ENCODE measurements at regions not wholly inside any gene's neighbourhood (a gene's known extent, or its start where the extent isn't known, plus 50 kb on each side); places are given as distances from the start of the nearest gene placed in this dataset.

DNA sequence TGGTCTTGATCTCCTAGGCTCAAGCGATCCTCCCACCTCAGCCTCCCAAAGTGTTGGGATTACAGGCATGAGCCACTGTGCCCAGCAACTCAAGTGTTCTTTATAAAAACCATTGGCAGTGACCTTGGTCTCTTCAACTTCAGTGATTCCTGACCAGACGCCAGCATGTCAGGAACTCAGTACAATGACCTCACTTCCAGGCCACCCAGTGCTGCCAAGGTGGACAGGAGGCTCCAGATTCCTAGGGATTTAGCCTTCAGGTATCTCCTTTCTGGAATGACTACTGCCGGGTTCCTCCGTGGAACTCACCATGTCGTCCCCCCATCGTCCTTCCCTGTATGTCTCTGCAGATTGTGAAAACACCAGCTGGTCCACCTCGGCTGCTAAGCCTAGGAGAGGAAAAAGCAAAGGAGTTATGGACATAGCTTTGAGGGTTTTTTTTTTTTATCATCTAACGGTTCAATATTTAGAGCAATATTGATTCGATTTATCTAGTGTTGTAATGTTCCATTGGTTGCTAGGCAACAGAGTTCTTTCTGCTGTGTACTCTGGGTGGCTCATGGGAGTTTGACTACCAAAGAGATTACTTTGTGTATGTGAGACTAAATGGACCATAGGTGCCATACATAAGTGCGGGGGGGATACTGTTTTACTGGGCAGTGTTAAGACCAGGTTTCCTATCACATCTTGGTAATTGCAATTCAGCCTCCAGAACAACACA is 425.8 kb upstream of the AUTS2 start:
- peaks cover 20% of the 10 kb centered on the region for H3K9me3 Mint-ChIP-seq
- intact Hi-C loops (cut with micrococcal nuclease) = no loop called here
- no peaks in the 10 kb centered on the region for H3K27me3 Mint-ChIP-seq (ENCODE audit: low read depth)
- DNase-seq (ENCODE audit: low spot score) = no peak
- H3K27ac Mint-ChIP-seq = no peak overlapping the region
- no peaks in the 10 kb centered on the region for H3K4me1 Mint-ChIP-seq (ENCODE audit: low read depth)
- H3K4me3 Mint-ChIP-seq (ENCODE audit: low read depth) = no peak overlapping the region
- no peaks in the 10 kb centered on the region for H3K36me3 Mint-ChIP-seq (ENCODE audit: low read depth)

DNA sequence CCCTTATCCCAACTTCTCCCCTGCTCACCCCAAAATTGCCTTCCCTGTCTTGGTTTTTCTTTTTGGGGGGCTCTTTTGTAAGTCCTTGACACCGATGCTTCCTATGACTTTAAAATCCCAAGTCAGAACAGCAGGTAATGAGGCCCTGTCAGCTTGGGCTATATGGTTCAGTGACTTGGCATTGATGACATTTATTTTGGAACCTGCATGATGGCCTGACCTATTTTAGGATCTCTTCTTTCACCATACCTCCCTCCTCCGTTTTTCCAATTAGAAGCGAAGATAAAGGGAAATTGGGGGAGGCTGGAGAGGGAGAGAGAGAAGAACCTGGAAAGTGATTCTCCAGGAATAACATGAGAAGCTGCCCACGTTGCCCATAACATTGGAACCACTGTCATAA is 424.9 kb upstream of the AUTS2 start:
- no peak for DNase-seq (ENCODE audit: low spot score)
- H3K4me3 Mint-ChIP-seq (ENCODE audit: low read depth) = no peak overlapping the region
- intact Hi-C loops (cut with micrococcal nuclease) = no loop called here
- peaks cover 20% of the 10 kb centered on the region for H3K9me3 Mint-ChIP-seq
- H3K4me1 Mint-ChIP-seq (ENCODE audit: low read depth) = no peaks in the 10 kb centered on the region
- no peak overlapping the region for H3K27ac Mint-ChIP-seq
- H3K36me3 Mint-ChIP-seq (ENCODE audit: low read depth) = no peaks in the 10 kb centered on the region
- H3K27me3 Mint-ChIP-seq (ENCODE audit: low read depth) = no peaks in the 10 kb centered on the region

GRCh38 chr7:69173846-69174245 is 424.4 kb upstream of the AUTS2 start:
- H3K27ac Mint-ChIP-seq = no peak overlapping the region
- no peaks in the 10 kb centered on the region for H3K36me3 Mint-ChIP-seq (ENCODE audit: low read depth)
- no peaks in the 10 kb centered on the region for H3K27me3 Mint-ChIP-seq (ENCODE audit: low read depth)
- peaks cover 20% of the 10 kb centered on the region for H3K9me3 Mint-ChIP-seq
- H3K4me3 Mint-ChIP-seq (ENCODE audit: low read depth) = no peak overlapping the region
- no peaks in the 10 kb centered on the region for H3K4me1 Mint-ChIP-seq (ENCODE audit: low read depth)
- no peak for DNase-seq (ENCODE audit: low spot score)
- intact Hi-C loops (cut with micrococcal nuclease) = no loop called here

DNA sequence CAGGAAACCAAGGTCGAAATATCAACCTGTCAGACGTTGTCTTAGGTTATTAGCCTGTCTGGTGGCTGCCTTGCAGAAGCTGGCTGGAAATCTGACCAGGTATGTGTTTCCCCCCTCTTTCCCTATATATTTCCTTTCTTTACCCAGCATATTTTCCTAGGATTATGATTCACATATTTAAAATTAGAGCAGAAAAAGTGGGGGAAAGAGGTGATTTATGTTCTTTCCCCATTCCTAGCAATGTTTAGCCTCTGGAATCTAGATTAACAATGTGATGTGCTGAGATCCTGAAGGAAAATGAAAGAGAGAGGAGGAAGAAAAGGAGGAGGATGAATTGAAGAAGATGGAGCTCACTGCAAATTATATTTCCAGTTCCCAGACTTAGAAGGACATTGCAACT is 421.4 kb upstream of the AUTS2 start:
- Mint-ChIP-seq H3K9me3 (peaks cover 23% of the 10 kb centered on the region), H3K27me3 (ENCODE audit: low read depth) (no peaks in the 10 kb centered on the region)
- DNase-seq (ENCODE audit: low spot score) = no peak

DNA sequence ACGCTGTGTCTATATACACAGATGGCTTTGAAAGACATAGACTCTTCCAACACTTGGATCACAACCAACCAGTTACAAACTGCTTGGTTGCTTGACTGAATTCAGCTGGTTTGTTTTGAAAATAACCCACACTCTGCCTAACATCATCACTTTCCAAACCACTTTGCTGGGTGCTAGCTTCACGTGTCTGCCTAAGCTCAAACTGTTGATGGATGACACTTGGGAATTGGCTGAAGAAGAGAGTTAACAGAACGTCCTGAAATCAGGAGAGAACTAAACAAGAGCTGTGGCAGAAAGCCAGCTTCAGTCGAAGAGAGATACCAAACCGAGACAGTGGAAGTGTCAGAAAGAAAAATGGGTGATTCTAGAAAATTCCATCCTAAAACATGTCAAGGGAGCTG is 420.8 kb upstream of the AUTS2 start:
- DNase-seq (ENCODE audit: low spot score) = no peak
- Mint-ChIP-seq H3K4me3 (ENCODE audit: low read depth) (no peak overlapping the region), H3K27ac (no peak overlapping the region), H3K27me3 (ENCODE audit: low read depth) (no peaks in the 10 kb centered on the region), H3K36me3 (ENCODE audit: low read depth) (no peaks in the 10 kb centered on the region), H3K4me1 (ENCODE audit: low read depth) (no peaks in the 10 kb centered on the region), H3K9me3 (peaks cover 24% of the 10 kb centered on the region)
- intact Hi-C loops (cut with micrococcal nuclease) = no loop called here

More for the DNA sequence above, 421.4 kb upstream of the AUTS2 start:
- Mint-ChIP-seq H3K4me1 (ENCODE audit: low read depth) (no peaks in the 10 kb centered on the region), H3K4me3 (ENCODE audit: low read depth) (no peak overlapping the region), H3K27ac (no peak overlapping the region), H3K36me3 (ENCODE audit: low read depth) (no peaks in the 10 kb centered on the region)
- intact Hi-C loops (cut with micrococcal nuclease) = no loop called here

GRCh38 chr7:69177941-69178494 is 420.3 kb upstream of the AUTS2 start:
- H3K27ac Mint-ChIP-seq = no peak overlapping the region
- no peak overlapping the region for H3K4me3 Mint-ChIP-seq (ENCODE audit: low read depth)
- no peaks in the 10 kb centered on the region for H3K36me3 Mint-ChIP-seq (ENCODE audit: low read depth)
- peaks cover 26% of the 10 kb centered on the region for H3K9me3 Mint-ChIP-seq
- no peak for DNase-seq (ENCODE audit: low spot score)
- H3K4me1 Mint-ChIP-seq (ENCODE audit: low read depth) = no peaks in the 10 kb centered on the region
- no peaks in the 10 kb centered on the region for H3K27me3 Mint-ChIP-seq (ENCODE audit: low read depth)
- intact Hi-C loops (cut with micrococcal nuclease) = no loop called here

GRCh38 chr7:69180662-69181061 is 417.6 kb upstream of the AUTS2 start:
- H3K4me1 Mint-ChIP-seq (ENCODE audit: low read depth) = no peaks in the 10 kb centered on the region
- H3K4me3 Mint-ChIP-seq (ENCODE audit: low read depth) = no peak overlapping the region
- peaks cover 28% of the 10 kb centered on the region for H3K9me3 Mint-ChIP-seq

GRCh38 chr7:69182596-69183467 is 415.4 kb upstream of the AUTS2 start:
- no peak for DNase-seq (ENCODE audit: low spot score)
- Mint-ChIP-seq H3K4me3 (ENCODE audit: low read depth) (no peak overlapping the region), H3K27me3 (ENCODE audit: low read depth) (no peaks in the 10 kb centered on the region), H3K4me1 (ENCODE audit: low read depth) (no peaks in the 10 kb centered on the region), H3K27ac (no peak overlapping the region), H3K9me3 (peaks cover 39% of the 10 kb centered on the region), H3K36me3 (ENCODE audit: low read depth) (no peaks in the 10 kb centered on the region)
- intact Hi-C loops (cut with micrococcal nuclease) = no loop called here

More at GRCh38 chr7:69180662-69181061, 417.6 kb upstream of the AUTS2 start:
- no peak for DNase-seq (ENCODE audit: low spot score)
- H3K27ac Mint-ChIP-seq = no peak overlapping the region
- H3K27me3 Mint-ChIP-seq (ENCODE audit: low read depth) = no peaks in the 10 kb centered on the region
- intact Hi-C loops (cut with micrococcal nuclease) = no loop called here
- H3K36me3 Mint-ChIP-seq (ENCODE audit: low read depth) = no peaks in the 10 kb centered on the region

GRCh38 chr7:69184339-69184738 is 413.9 kb upstream of the AUTS2 start:
- no peaks in the 10 kb centered on the region for H3K4me1 Mint-ChIP-seq (ENCODE audit: low read depth)
- H3K27me3 Mint-ChIP-seq (ENCODE audit: low read depth) = no peaks in the 10 kb centered on the region
- peaks cover 53% of the 10 kb centered on the region for H3K9me3 Mint-ChIP-seq
- DNase-seq (ENCODE audit: low spot score) = no peak
- intact Hi-C loops (cut with micrococcal nuclease) = no loop called here
- no peak overlapping the region for H3K27ac Mint-ChIP-seq
- H3K36me3 Mint-ChIP-seq (ENCODE audit: low read depth) = no peaks in the 10 kb centered on the region
- H3K4me3 Mint-ChIP-seq (ENCODE audit: low read depth) = no peak overlapping the region

- intact Hi-C loops (cut with micrococcal nuclease) = no loop called here
- Mint-ChIP-seq H3K27me3 (ENCODE audit: low read depth) (no peaks in the 10 kb centered on the region), H3K27ac (no peak overlapping the region)
Observed at GRCh38 chr7:69185170-69185569, 413.1 kb upstream of the AUTS2 start.

DNA sequence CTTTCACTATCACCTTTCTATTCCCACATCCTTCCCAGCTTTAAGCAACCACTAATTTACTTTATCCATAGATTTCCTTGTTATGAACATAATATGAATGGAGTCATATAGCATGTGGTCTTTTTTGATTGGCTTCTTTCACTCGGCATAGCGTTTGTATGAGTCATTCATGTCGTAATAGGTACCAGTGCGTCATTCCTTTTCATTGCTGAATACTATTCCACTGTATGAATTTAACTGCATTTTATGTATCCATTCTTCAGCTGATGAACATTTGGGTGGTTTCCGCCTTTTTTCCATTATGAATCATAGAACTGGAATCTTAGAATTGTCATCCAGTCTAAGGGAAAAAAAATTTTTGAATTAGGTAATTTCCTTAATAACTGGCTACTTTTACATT is 411.3 kb upstream of the AUTS2 start:
- Mint-ChIP-seq H3K36me3 (ENCODE audit: low read depth) (no peaks in the 10 kb centered on the region), H3K27ac (no peak overlapping the region), H3K4me1 (ENCODE audit: low read depth) (no peaks in the 10 kb centered on the region), H3K9me3 (peaks cover 61% of the 10 kb centered on the region), H3K27me3 (ENCODE audit: low read depth) (no peaks in the 10 kb centered on the region), H3K4me3 (ENCODE audit: low read depth) (no peak overlapping the region)
- no peak for DNase-seq (ENCODE audit: low spot score)
- intact Hi-C loops (cut with micrococcal nuclease) = no loop called here

More at GRCh38 chr7:69185170-69185569, 413.1 kb upstream of the AUTS2 start:
- no peaks in the 10 kb centered on the region for H3K4me1 Mint-ChIP-seq (ENCODE audit: low read depth)
- DNase-seq (ENCODE audit: low spot score) = no peak
- peaks cover 48% of the 10 kb centered on the region for H3K9me3 Mint-ChIP-seq
- no peaks in the 10 kb centered on the region for H3K36me3 Mint-ChIP-seq (ENCODE audit: low read depth)
- no peak overlapping the region for H3K4me3 Mint-ChIP-seq (ENCODE audit: low read depth)

DNA sequence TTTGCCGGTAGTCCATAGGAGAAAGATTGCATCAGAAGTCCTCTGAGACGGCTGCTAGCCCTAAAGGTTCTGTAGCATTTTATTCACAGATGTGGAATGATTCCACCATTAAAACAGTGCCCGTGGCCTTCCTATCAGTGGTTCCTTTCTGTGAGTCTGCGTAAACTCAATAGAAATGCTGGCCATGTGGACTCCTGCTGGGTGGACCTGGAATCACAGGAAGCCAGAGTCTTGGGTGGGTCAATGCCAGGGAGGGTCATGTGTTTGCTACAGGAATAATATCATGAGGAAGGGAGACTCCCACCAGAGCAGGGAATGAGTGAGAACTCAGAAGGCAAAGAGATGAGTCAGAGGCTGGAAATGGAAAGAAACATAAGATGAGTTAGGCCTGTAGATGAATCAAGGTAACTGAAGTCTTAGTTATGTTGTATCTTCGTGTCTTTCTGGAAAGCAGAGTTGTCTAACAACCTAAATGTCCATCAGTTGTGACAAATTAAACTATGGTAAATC is 410.4 kb upstream of the AUTS2 start:
- Mint-ChIP-seq H3K27ac (no peak overlapping the region), H3K4me3 (ENCODE audit: low read depth) (no peak overlapping the region), H3K36me3 (ENCODE audit: low read depth) (no peaks in the 10 kb centered on the region), H3K4me1 (ENCODE audit: low read depth) (no peaks in the 10 kb centered on the region), H3K27me3 (ENCODE audit: low read depth) (no peaks in the 10 kb centered on the region), H3K9me3 (peaks cover 60% of the 10 kb centered on the region)
- intact Hi-C loops (cut with micrococcal nuclease) = no loop called here
- no peak for DNase-seq (ENCODE audit: low spot score)

DNA sequence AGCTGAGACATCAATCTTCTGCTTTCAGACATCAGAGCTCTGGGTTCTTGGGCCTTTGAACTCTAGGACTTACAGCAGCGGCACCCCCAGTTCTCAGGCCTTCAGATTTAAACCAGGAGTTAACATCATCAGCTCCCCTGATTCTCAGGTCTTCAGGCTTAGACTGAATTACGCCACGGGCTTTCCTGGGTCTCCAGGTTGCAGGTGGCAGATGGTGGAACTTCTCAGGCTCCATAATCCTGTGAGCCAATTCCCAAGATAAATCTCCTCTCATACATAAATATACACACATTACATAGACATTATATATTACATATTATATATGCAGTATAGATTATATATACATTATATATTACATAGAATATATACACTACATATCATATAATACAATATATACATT is 408.9 kb upstream of the AUTS2 start:
- Mint-ChIP-seq H3K4me3 (ENCODE audit: low read depth) (no peak overlapping the region), H3K36me3 (ENCODE audit: low read depth) (no peaks in the 10 kb centered on the region), H3K9me3 (peaks cover 68% of the 10 kb centered on the region), H3K27ac (no peak overlapping the region), H3K4me1 (ENCODE audit: low read depth) (no peaks in the 10 kb centered on the region), H3K27me3 (ENCODE audit: low read depth) (no peaks in the 10 kb centered on the region)
- intact Hi-C loops (cut with micrococcal nuclease) = no loop called here
- DNase-seq (ENCODE audit: low spot score) = no peak
